GM19035 (cell line): ENCODE measurements at regions not wholly inside any gene's neighbourhood (a gene's known extent, or its start where the extent isn't known, plus 50 kb on each side); places are given as distances from the start of the nearest gene placed in this dataset.
A peak's percentile ranks its signal among the peaks of the same experiment; 100 is the strongest.
"Not testable (repeated sequence)": the region's sequence is repeated elsewhere in the genome, so short reads cannot be mapped to it uniquely, and the experiment has no call there.

Experiments used
- ATAC-seq: cut with Tn5 transposase; IDR thresholded peaks from one replicate; pipeline ENCODE4 v1.9.1; 2021; ENCODE audit not compliant: unreplicated experiment

DNA sequence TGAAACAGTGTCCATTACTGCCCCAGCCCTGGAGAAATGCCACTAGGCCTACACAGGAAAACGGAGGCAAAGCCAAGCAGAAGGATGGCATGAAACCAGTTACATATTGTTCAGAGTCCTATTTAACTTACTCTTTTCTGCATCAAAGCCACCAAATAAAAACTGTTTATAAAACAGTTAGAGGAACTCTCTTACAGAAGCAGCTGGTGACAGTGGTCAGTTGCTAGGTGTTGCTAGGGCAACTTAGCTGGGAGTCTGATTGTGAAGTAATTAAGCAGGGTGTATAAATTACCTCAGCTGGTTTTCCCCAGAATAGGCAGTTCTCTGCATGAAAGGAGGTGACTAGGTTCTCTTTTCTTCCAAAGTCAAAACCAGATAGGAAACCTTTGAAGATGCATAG is 115.6 kb upstream of the ZBED5 start:
- no peak for ATAC-seq

DNA sequence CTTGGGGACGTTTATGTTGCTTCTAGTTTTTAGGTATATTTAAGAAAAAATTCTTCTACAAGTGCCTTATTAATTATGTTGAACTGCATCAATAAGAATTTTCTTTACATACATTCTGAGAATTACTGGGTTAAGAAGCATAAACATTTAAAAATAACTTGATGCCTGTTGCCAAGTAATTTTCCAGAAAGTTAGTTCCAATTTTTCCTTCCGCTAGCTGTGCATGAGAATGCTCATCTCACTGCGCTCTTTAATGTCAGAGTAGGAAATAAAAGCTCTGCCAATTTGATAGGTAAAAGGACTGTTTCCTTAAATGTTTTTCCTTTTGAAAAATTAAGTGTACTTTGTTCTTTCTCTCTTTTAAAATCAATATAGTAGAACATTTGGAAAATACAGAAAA is 113.1 kb upstream of the ZBED5 start:
- no peak for ATAC-seq

DNA sequence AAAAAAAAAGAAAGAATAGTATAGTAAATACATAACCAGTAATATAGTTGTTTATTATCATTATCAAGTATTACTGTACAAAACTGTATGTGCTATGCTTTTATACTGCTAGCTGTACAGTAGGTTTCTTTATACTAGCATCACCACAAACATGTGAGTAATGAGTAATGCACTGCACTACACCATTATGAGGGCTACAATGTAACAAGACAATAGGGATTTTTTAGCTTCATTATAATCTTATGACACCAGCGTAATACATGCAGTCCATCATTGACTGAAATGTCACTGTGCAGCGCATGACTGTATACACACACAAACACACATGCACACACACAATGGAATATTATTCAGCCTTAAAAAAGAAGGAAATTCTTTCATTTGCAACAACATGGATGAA is 111.5 kb upstream of the ZBED5 start:
- ATAC-seq: no peak

DNA sequence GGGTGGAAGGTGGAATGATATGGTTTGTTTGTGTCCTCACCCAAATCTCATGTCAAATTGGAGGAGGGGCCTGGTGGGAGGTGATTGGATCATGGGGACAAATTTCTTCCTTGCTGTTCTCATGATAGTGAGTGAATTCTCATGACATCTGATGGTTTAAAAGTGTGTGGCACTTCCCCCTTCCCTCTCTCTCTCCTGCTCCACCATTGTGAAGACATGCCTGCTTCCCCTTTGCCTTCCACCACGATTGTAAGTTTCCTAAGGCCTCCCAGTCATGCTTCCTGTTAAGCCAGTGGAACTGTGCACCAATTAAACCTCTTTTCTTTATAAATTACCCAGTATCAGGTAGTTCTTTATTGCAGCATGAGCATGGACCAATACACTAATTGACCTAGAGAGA is 99.0 kb upstream of the ZBED5 start:
- ATAC-seq: not testable (repeated sequence)

DNA sequence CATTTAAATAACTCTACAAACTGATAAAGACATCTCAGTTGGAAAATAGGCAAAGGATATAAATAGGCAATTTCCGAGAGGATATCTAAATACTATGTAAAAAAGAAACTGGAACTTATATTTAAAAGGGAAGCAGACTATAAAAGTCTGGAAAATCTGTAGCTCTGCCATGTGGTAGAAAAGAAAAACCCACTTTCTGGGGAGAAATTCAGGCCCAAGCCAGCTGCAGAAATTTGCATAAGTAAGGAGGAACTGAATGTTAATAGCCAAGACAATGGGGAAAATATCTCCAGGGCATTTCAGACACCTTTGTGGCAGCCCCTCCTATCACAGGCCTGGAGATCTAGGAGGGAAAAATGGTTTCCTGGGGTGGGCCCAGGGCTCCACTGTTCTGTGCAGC is 97.8 kb upstream of the ZBED5 start:
- ATAC-seq: no peak

GRCh38 chr11:10954184-10954583 is 96.3 kb upstream of the ZBED5 start:
- no peak for ATAC-seq

DNA sequence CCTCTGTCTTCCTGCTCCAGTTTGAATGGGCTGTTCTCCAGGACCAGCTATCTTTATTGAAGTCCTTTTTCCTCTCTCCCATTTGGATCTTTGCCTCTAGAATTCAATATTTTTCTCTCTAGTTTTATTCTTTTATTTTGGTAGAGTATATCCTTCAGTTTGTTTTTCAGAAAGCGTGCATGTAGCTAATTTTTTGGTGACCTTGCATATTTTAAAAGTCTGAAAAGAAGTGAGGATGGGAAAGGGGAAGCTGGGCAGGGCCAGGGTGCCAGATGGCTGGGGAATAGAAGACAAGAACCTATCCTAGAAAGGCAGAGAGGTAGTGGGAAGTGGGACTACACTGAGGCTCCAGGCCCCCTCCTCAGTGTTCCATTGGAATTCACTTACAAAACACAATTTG is 95.0 kb upstream of the ZBED5 start:
- ATAC-seq: no peak

- not testable (repeated sequence) for ATAC-seq
Observed at GRCh38 chr11:10947935-10948334, 90.1 kb upstream of the ZBED5 start.

GRCh38 chr11:10946072-10946471 is 88.2 kb upstream of the ZBED5 start:
- ATAC-seq: no peak

DNA sequence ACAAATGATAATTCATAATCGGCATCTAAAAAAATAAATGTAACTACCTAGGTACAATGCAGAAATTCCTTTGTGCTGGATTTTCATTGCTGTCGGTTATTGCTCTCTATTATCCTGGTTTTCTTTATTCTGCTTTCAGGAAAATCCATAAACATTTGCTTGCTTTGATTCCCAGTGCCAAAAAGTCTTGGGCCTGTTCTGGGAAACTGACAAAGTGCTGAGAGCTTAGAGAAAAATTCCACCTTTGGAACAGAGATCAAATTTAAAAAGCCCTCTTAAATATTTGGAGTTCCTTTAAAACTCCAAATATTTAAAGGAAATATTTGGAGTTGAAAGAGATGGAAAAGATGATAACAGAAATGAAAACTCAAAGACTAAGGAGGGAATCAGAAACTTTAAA is 87.3 kb upstream of the ZBED5 start:
- ATAC-seq: no peak

GRCh38 chr11:10943968-10944367 is 86.1 kb upstream of the ZBED5 start:
- no peak for ATAC-seq

GRCh38 chr11:10942620-10943019 is 84.8 kb upstream of the ZBED5 start:
- ATAC-seq: no peak

GRCh38 chr11:10941871-10942270 is 84.0 kb upstream of the ZBED5 start:
- ATAC-seq: no peak

GRCh38 chr11:10941414-10941813 is 83.6 kb upstream of the ZBED5 start:
- ATAC-seq: no peak

- ATAC-seq: no peak
Observed at GRCh38 chr11:10938650-10939387, 81.0 kb upstream of the ZBED5 start.

DNA sequence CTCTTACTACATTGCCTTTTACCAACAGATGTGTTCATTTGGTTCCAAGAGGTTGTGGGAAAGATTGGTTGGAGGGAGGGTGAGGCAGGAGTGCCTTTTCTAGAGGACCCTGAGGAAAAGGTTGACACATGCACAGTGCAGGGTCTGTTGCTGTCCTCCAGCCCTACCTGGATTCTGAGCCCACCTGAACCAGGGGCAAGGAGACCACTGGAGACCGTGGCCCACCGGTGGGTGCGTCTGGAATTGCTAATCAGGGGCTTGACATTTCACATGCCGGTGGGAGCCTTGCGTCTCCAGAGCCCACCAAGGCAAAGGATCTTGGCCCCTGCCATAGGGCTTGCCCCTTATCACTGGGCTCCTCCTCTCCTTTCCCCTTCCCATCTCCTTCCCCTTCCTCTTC is 80.4 kb upstream of the ZBED5 start:
- no peak for ATAC-seq

DNA sequence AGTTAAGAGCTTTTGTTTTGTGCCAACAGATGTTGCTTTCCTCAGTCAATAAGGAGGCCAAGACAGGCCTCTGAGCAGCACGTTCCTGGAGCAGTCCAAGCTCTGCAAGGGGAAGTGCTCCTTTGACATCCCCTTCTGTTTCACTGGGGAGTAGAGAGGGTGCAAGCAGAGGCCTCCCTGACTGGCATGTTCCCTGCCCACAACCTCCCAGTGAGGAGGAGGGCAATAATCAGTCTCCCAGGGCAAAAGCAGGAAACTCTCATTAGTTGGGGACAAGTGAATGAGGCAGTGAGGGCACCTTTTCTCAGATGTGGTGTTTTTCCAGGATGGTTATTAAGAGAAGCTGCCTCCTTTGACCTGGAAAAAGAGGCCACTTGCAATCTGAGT is 79.5 kb upstream of the ZBED5 start:
- no peak for ATAC-seq

GRCh38 chr11:10936626-10937384 is 79.0 kb upstream of the ZBED5 start:
- no peak for ATAC-seq

DNA sequence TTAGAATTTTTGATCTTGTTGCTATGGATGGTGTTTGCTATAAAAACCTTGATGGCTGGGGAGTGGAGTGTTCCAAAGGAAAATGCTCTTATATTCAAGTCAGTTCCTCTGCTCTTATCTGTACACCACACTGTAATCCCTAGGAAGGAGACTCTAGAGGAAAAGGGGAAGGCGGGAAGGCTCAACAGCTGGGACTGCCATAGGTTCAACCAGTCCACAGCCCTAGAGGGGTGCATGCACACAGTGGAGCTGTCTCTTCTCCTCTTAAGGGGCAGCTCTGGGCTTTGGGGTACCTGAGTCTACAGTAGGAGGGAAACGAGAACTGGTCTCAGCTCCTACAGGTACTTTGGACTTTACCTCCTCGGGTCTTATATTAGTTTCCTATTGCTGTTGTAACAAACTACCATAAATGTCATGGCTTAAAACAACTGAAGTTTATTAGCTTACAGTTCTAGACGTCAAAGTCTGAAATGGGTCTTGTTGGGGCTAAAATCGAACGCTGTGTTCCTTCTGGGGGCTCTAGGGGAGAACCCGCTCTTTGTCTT is 77.2 kb upstream of the ZBED5 start:
- ATAC-seq: no peak

DNA sequence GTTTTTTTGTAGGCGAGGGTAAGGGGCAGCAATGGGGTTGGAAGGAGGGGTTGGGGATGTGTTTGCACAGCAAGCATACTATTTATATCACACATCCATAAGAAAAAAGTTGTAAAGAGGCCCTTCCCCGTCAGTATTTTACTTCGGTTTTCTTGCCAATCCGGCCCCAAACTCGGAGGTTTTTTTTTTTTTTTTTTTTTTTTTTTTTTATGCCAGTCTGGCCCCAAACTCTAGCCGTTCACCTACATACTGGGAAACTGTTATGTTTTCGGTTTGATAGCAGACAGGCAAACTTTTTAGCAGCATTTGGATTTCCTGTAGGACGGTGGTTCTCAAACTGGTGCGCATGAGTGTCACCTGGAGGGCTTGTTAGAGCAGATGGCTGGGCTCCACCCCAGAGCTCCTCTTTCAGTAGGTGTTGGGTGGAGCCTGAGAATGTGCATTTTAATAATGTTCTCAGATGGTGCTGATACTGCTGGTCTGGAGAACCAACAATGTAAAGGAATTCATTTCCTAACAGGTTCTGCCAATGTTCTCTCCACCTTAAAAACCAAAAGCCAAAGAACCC is 76.5 kb upstream of the ZBED5 start:
- ATAC-seq: no peak

DNA sequence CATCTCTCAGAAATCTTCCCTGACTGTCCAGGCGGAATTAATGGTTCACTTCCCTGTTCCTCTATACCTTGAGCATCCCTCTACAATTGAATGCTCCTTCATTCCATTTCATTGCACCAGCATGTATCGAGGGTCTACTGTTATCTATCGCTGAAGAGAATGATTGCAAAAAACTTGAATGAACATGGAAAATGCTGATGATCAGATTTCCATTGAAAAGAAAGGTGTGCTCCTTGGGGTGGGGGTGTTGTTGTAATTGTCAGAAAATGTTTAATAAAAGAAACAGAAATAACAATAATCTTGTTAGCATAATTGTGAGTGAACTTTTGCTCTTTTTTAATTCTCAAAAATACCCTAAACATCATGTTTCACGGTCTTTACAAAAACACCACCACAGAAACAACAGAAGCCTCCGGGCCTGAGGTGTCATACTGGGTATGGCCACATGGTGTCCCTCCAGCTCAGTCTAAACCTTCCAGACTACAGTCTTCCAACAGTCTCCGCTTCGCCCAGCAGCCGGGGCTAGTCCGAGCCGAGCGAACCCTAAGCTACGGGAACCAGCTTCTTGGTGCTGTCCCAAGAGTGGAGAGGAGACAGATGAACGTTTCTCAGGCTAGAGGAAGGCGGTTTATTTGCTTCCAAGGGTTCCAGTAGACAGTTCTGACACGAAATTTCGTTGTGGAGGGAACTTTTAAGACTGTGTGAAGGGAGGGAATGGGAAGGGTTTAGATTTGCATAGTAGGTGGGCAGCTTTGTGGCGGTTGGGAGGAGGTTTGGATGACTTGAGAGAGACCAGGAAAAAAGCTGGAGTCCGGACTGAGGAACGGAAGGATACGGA is 75.8 kb upstream of the ZBED5 start:
- peak; percentile 88 for ATAC-seq
